Tibial nerve (tissue), 4 donors: ENCODE measurements at regions not wholly inside any gene's neighbourhood (a gene's known extent, or its start where the extent isn't known, plus 50 kb on each side); places are given as distances from the start of the nearest gene placed in this dataset.

Experiments
- DNase-seq, 2 donors: peaks; one replicate each; pipeline ENCODE4 v3.0.0-alpha.2; 2019; ENCODE audit warnings: low spot score in 2 of 2
- H3K27ac ChIP-seq, 4 donors: fragments of 200-600 bp; sonication (generic) in 3 of 4; one replicate each; pipeline ENCODE4 v1.5.1; 2017 to 2019; ENCODE audit warnings: mild to moderate bottlenecking in 1 of 4
- H3K27me3 ChIP-seq, 2 donors: fragments of 200-600 bp; sonication (generic) in 1 of 2; one replicate each; pipeline versions ENCODE4 v1.5.1 to v1.6.0; 2017 to 2019
- H3K36me3 ChIP-seq, 3 donors: fragments of 200-600 bp; sonication (generic); one replicate each; pipeline ENCODE4 v1.5.1; 2018 to 2019
- H3K4me1 ChIP-seq, 4 donors: fragments of 200-600 bp; sonication (generic) in 3 of 4; one replicate each; pipeline ENCODE4 v1.5.1; 2017 to 2019
- H3K4me3 ChIP-seq, 4 donors: fragments of 200-600 bp; sonication (generic) in 3 of 4; one replicate each; pipeline ENCODE4 v1.5.1; 2017 to 2019; ENCODE audit warnings: mild to moderate bottlenecking in 1 of 4, moderate library complexity in 1 of 4
- H3K9me3 ChIP-seq, 4 donors: fragments of 200-600 bp; sonication (generic) in 3 of 4; one replicate each; pipeline ENCODE4 v1.5.1; 2017 to 2019
- CTCF ChIP-seq, 5 experiments: fragments of 200-600 bp in 3 of 5; fragments of 450-650 bp in 2 of 5; sonication (generic) in 3 of 5; IDR thresholded peaks; one replicate each; pipeline ENCODE4 v1.5.1; 2016 to 2019; ENCODE audit warnings: antibody characterized with exemption in 5 of 5, mild to moderate bottlenecking in 3 of 5, moderate library complexity in 2 of 5
- EP300 ChIP-seq, 2 donors: sonication (generic); formaldehyde crosslinking; IDR thresholded peaks; one replicate each; pipeline ENCODE4 v1.6.1; 2017; ENCODE audit warnings: antibody characterized with exemption in 2 of 2, mild to moderate bottlenecking in 1 of 2
- POLR2A ChIP-seq, 2 donors: fragments of 450-650 bp; IDR thresholded peaks; one replicate each; pipeline ENCODE4 v1.6.1; 2017; ENCODE audit warnings: antibody characterized with exemption in 2 of 2, mild to moderate bottlenecking in 2 of 2, moderate library complexity in 2 of 2
- WGBS, 2 donors: methylation state at CpG; one replicate each; pipeline ENCODE4 v1.1.5; 2018; 5-methylcytosine and 5-hydroxymethylcytosine counted together

- Histone ChIP-seq H3K9me3 (no peaks in the 10 kb centered on the region), H3K4me3 (no peak overlapping the region)
- WGBS, 2 donors: 92 to 96% methylated on average over 2 of the region's 2 CpGs
These were observed 148.3 kb downstream of the CPEB2 start for GRCh38 chr4:15150631-15151030.

GRCh38 chr4:15151033-15151432, 148.8 kb downstream of the CPEB2 start:
- no peaks in the 10 kb centered on the region for H3K9me3 ChIP-seq
- H3K4me1 ChIP-seq: peaks cover 0 to 33% (median 11%) of the 10 kb centered on the region in 4 donors
- no peak for DNase-seq
- H3K36me3 ChIP-seq: no peaks in the 10 kb centered on the region
- no peak for TF ChIP-seq EP300 (IDR thresholded peaks at IDR 0.05)
- TF ChIP-seq POLR2A (IDR thresholded peaks at IDR 0.05): no peak
- no peak overlapping the region for H3K4me3 ChIP-seq
- 94 to 100% methylated on average over 1 of the region's 1 CpG for WGBS, 2 donors
- no peaks in the 10 kb centered on the region for H3K27me3 ChIP-seq
- no peak overlapping the region for H3K27ac ChIP-seq

More at GRCh38 chr4:15150631-15151030, 148.3 kb downstream of the CPEB2 start:
- Histone ChIP-seq H3K27me3 (no peaks in the 10 kb centered on the region), H3K27ac (peak overlapping the region in 2 of 4 donors; percentile 35 to 69), H3K36me3 (no peaks in the 10 kb centered on the region), H3K4me1 (peaks cover 0 to 33% (median 11%) of the 10 kb centered on the region in 4 donors)
- TF ChIP-seq EP300 (IDR thresholded peaks at IDR 0.05): no peak
- no peak for TF ChIP-seq CTCF (IDR thresholded peaks at IDR 0.05)
- no peak for TF ChIP-seq POLR2A (IDR thresholded peaks at IDR 0.05)
- no peak for DNase-seq

GRCh38 chr4:15153662-15154061, 151.4 kb downstream of the CPEB2 start:
- Histone ChIP-seq H3K27ac (no peak overlapping the region), H3K4me1 (peaks cover 0 to 18% (median 6%) of the 10 kb centered on the region in 4 donors), H3K27me3 (no peaks in the 10 kb centered on the region), H3K36me3 (no peaks in the 10 kb centered on the region), H3K9me3 (no peaks in the 10 kb centered on the region), H3K4me3 (no peak overlapping the region)
- DNase-seq: no peak
- TF ChIP-seq POLR2A (IDR thresholded peaks at IDR 0.05) (no peak), CTCF (IDR thresholded peaks at IDR 0.05) (no peak), EP300 (IDR thresholded peaks at IDR 0.05) (no peak)
- 84 to 91% methylated on average over 2 of the region's 2 CpGs for WGBS, 2 donors

- H3K27ac ChIP-seq: no peak overlapping the region
- H3K4me3 ChIP-seq: no peak overlapping the region
- TF ChIP-seq POLR2A (IDR thresholded peaks at IDR 0.05): no peak
- TF ChIP-seq EP300 (IDR thresholded peaks at IDR 0.05): no peak
- TF ChIP-seq CTCF (IDR thresholded peaks at IDR 0.05): no peak
- no peaks in the 10 kb centered on the region for H3K27me3 ChIP-seq
- H3K9me3 ChIP-seq: no peaks in the 10 kb centered on the region
- 80 to 82% methylated on average over 9 of the region's 9 CpGs for WGBS, 2 donors
- DNase-seq: no peak
- H3K36me3 ChIP-seq: no peaks in the 10 kb centered on the region
- peaks cover 0 to 4% (median 0%) of the 10 kb centered on the region in 4 donors for H3K4me1 ChIP-seq
These were observed 156.3 kb downstream of the CPEB2 start for GRCh38 chr4:15158406-15159091.

GRCh38 chr4:15159477-15160019, 157.3 kb downstream of the CPEB2 start:
- TF ChIP-seq CTCF (IDR thresholded peaks at IDR 0.05) (no peak), POLR2A (IDR thresholded peaks at IDR 0.05) (no peak), EP300 (IDR thresholded peaks at IDR 0.05) (no peak)
- DNase-seq: no peak
- no peaks in the 10 kb centered on the region for H3K36me3 ChIP-seq
- peaks cover 0 to 4% (median 0%) of the 10 kb centered on the region in 4 donors for H3K4me1 ChIP-seq
- H3K27ac ChIP-seq: no peak overlapping the region
- WGBS, 2 donors: 83 to 84% methylated on average over 3 of the region's 3 CpGs
- no peaks in the 10 kb centered on the region for H3K27me3 ChIP-seq
- no peaks in the 10 kb centered on the region for H3K9me3 ChIP-seq
- no peak overlapping the region for H3K4me3 ChIP-seq
